SK-N-SH (cell line): ENCODE measurements at regions not wholly inside any gene's neighbourhood (a gene's known extent, or its start where the extent isn't known, plus 50 kb on each side); places are given as distances from the start of the nearest gene placed in this dataset.

Experiments
- CTCF ChIA-PET: fragments of 300-600, 350-600 bp; formaldehyde crosslinking; extraction: SDS; loops from one replicate; lab custom pipeline; 2021; lab: Yijun Ruan, JAX
- POLR2A ChIA-PET: fragments of 350-600 bp; sonication (Branson Sonifier 250); formaldehyde crosslinking; extraction: SDS; loops from one replicate; lab custom pipeline; 2020; ENCODE audit warnings: antibody characterized with exemption, inconsistent platforms; lab: Yijun Ruan, JAX
- DNase-seq: peaks from one replicate; pipeline ENCODE4 v3.0.0; 2012
- H2AFZ ChIP-seq: fragments of 200-600 bp; sonication (generic); 2 replicates; pipeline ENCODE4 v1.8.1; 2016; ENCODE audit warnings: antibody characterized with exemption, mild to moderate bottlenecking, low read depth
- H3F3A ChIP-seq: fragments of 200-600 bp; sonication (generic); replicated peaks from 2 replicates; pipeline ENCODE3; 2016; ENCODE audit warnings: antibody characterized with exemption, mild to moderate bottlenecking; ENCODE audit not compliant: insufficient read depth
- H3K27ac ChIP-seq, 2 experiments: fragments of 200-500 bp in 1 of 2; fragments of 200-600 bp in 1 of 2; sonication (Bioruptor generic) in 1 of 2; sonication (generic), shearing (Covaris generic) in 1 of 2; 2 replicates each; pipeline versions ENCODE4 v1.5.1 to v1.6.1; 2014 to 2016; ENCODE audit warnings: low read depth in 2 of 2, inconsistent platforms in 1 of 2, low read length in 1 of 2, mild to moderate bottlenecking in 1 of 2, mixed read lengths in 1 of 2
- H3K27me3 ChIP-seq: fragments of 200-600 bp; sonication (generic), shearing (Covaris generic); 2 replicates; pipeline ENCODE4 v1.6.1; 2016; ENCODE audit warnings: mixed run types; ENCODE audit not compliant: insufficient read depth
- H3K36me3 ChIP-seq, 2 experiments: fragments of 200-500 bp in 1 of 2; fragments of 200-600 bp in 1 of 2; sonication (Bioruptor generic) in 1 of 2; sonication (generic) in 1 of 2; replicated peaks in 1 of 2; 2 replicates each; pipeline versions ENCODE3 to v1.5.1; 2014 to 2016; ENCODE audit warnings: low read length in 1 of 2, mild to moderate bottlenecking in 1 of 2; ENCODE audit not compliant: insufficient read depth in 2 of 2, control insufficient read depth in 1 of 2
- H3K4me1 ChIP-seq, 2 experiments: fragments of 200-500 bp in 1 of 2; fragments of 200-600 bp in 1 of 2; sonication (Bioruptor generic) in 1 of 2; sonication (generic), shearing (Covaris generic) in 1 of 2; 2 replicates each; pipeline versions ENCODE4 v1.5.1 to v1.6.1; 2014 to 2016; ENCODE audit warnings: low read depth in 1 of 2, low read length in 1 of 2, mixed run types in 1 of 2; ENCODE audit not compliant: insufficient read depth in 2 of 2, control insufficient read depth in 1 of 2
- H3K4me2 ChIP-seq: fragments of 200-600 bp; sonication (generic), shearing (Covaris generic); 2 replicates; pipeline ENCODE4 v1.6.1; 2017; ENCODE audit warnings: mixed run types
- H3K4me3 ChIP-seq, 2 experiments: fragments of 200-500 bp in 1 of 2; fragments of 200-600 bp in 1 of 2; sonication (Bioruptor generic) in 1 of 2; sonication (generic), shearing (Covaris generic) in 1 of 2; 2 replicates each; pipeline versions ENCODE4 v1.5.1 to v1.8.1; 2014 to 2016; ENCODE audit warnings: low read depth in 2 of 2, inconsistent platforms in 1 of 2, low read length in 1 of 2, mild to moderate bottlenecking in 1 of 2, mixed read lengths in 1 of 2, moderate library complexity in 1 of 2
- H3K79me2 ChIP-seq: fragments of 200-600 bp; sonication (generic); 2 replicates; pipeline ENCODE4 v1.8.1; 2017; ENCODE audit warnings: mild to moderate bottlenecking; ENCODE audit not compliant: insufficient read depth
- H3K9ac ChIP-seq: fragments of 200-600 bp; sonication (generic); 2 replicates; pipeline ENCODE4 v1.6.1; 2017; ENCODE audit warnings: mixed run types
- H3K9me2 ChIP-seq: fragments of 200-600 bp; sonication (generic); 2 replicates; pipeline ENCODE4 v1.6.1; 2017; ENCODE audit warnings: mixed run types
- H3K9me3 ChIP-seq: fragments of 200-600 bp; sonication (generic); 2 replicates; pipeline ENCODE4 v1.6.1; 2017; ENCODE audit warnings: mixed run types, mild to moderate bottlenecking, moderate library complexity
- H4K20me1 ChIP-seq: fragments of 200-600 bp; sonication (generic); 2 replicates; pipeline ENCODE4 v1.6.1; 2017; ENCODE audit warnings: mild to moderate bottlenecking, mixed run types; ENCODE audit not compliant: insufficient read depth
- CHD2 ChIP-seq: fragments of 150-350 bp; IDR thresholded peaks from 2 replicates; pipeline ENCODE4 v1.6.1; 2018; ENCODE audit warnings: low read length; ENCODE audit not compliant: partially characterized antibody
- CTCF ChIP-seq: fragments of 200-600 bp; sonication (generic); IDR thresholded peaks from 2 replicates; pipeline ENCODE4 v1.6.1; 2017; ENCODE audit warnings: antibody characterized with exemption, mild to moderate bottlenecking, moderate library complexity
- ELF1 ChIP-seq: IDR thresholded peaks from 2 replicates; pipeline ENCODE4 v1.4.0; 2012
- FOSL2 ChIP-seq: IDR thresholded peaks from 2 replicates; pipeline ENCODE4 v1.4.0; 2012; ENCODE audit warnings: low read depth, mild to moderate bottlenecking, moderate library complexity, borderline replicate concordance
- FOXM1 ChIP-seq: IDR thresholded peaks from 2 replicates; pipeline ENCODE4 v1.4.0; 2012; ENCODE audit warnings: low read depth, mild to moderate bottlenecking
- GABPA ChIP-seq: IDR thresholded peaks from 2 replicates; pipeline ENCODE4 v1.4.0; 2012; ENCODE audit warnings: low read depth, mild to moderate bottlenecking
- GATA2 ChIP-seq: sonication (generic); formaldehyde crosslinking; IDR thresholded peaks from 2 replicates; pipeline ENCODE4 v1.5.0; 2020; ENCODE audit warnings: mild to moderate bottlenecking, missing genetic modification reagents
- IRF3 ChIP-seq: fragments of 150-350 bp; IDR thresholded peaks from 2 replicates; pipeline ENCODE4 v1.6.1; 2016; ENCODE audit warnings: mild to moderate bottlenecking, low read depth, low read length
- MXI1 ChIP-seq: IDR thresholded peaks from 2 replicates; pipeline ENCODE4 v1.6.1; 2012; ENCODE audit warnings: mild to moderate bottlenecking, low read depth, low read length, improper control_type of control experiment
- NRF1 ChIP-seq: IDR thresholded peaks from 2 replicates; pipeline ENCODE4 v1.6.1; 2012; ENCODE audit warnings: low read depth, mild to moderate bottlenecking, low read length
- PBX3 ChIP-seq: IDR thresholded peaks from 2 replicates; pipeline ENCODE4; 2012
- RAD21 ChIP-seq: IDR thresholded peaks from 2 replicates; pipeline ENCODE4 v1.6.1; 2012; ENCODE audit warnings: mild to moderate bottlenecking, low read length
- SIN3A ChIP-seq: IDR thresholded peaks from 2 replicates; pipeline ENCODE4 v1.6.1; 2012; ENCODE audit warnings: low read depth, mild to moderate bottlenecking, low read length, moderate library complexity, borderline replicate concordance
- SMC3 ChIP-seq: IDR thresholded peaks from 2 replicates; pipeline ENCODE4 v1.6.1; 2012; ENCODE audit warnings: low read depth, low read length, improper control_type of control experiment
- TAF1 ChIP-seq: IDR thresholded peaks from 2 replicates; pipeline ENCODE4 v1.6.1; 2012; ENCODE audit warnings: low read depth, mild to moderate bottlenecking, low read length, moderate library complexity, borderline replicate concordance
- USF1 ChIP-seq: IDR thresholded peaks from 2 replicates; pipeline ENCODE4 v1.4.0; 2012; ENCODE audit warnings: low read depth, borderline replicate concordance
- ZBTB33 ChIP-seq: IDR thresholded peaks from 2 replicates; pipeline ENCODE4 v1.4.0; 2012; ENCODE audit warnings: low read depth, borderline replicate concordance
- WGBS: methylation state at CpG from one replicate; pipeline ENCODE4 v1.1.6; 2017; ENCODE audit warnings: low lambda C conversion rate; 5-methylcytosine and 5-hydroxymethylcytosine counted together
- TF ChIP-seq, protein P1 (sequence below): IDR thresholded peaks from 2 replicates; pipeline ENCODE4 v1.4.0; 2012; ENCODE audit warnings: low read depth
- TF ChIP-seq, protein P2 (sequence below): IDR thresholded peaks from 2 replicates; pipeline ENCODE4 v1.6.1; 2012; ENCODE audit warnings: mild to moderate bottlenecking, low read depth, low read length, moderate library complexity

- no peak overlapping the region for H3K4me2 ChIP-seq
- TF ChIP-seq, protein P1, sequence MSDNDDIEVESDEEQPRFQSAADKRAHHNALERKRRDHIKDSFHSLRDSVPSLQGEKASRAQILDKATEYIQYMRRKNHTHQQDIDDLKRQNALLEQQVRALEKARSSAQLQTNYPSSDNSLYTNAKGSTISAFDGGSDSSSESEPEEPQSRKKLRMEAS, result no peak
- TF ChIP-seq FOSL2, result no peak
- TF ChIP-seq ELF1, result no peak
- TF ChIP-seq FOXM1, result no peak
- TF ChIP-seq NRF1, result no peak
- TF ChIP-seq PBX3, result no peak
- TF ChIP-seq TAF1, result no peak
- TF ChIP-seq GATA2 (CRISPR knock-in tag), result no peak
- TF ChIP-seq SIN3A, result no peak
- no peak for TF ChIP-seq ZBTB33
- TF ChIP-seq USF1, result no peak
- TF ChIP-seq SMC3, result no peak
- no peak for TF ChIP-seq CTCF
- no peak for TF ChIP-seq CHD2
- TF ChIP-seq, protein P2, sequence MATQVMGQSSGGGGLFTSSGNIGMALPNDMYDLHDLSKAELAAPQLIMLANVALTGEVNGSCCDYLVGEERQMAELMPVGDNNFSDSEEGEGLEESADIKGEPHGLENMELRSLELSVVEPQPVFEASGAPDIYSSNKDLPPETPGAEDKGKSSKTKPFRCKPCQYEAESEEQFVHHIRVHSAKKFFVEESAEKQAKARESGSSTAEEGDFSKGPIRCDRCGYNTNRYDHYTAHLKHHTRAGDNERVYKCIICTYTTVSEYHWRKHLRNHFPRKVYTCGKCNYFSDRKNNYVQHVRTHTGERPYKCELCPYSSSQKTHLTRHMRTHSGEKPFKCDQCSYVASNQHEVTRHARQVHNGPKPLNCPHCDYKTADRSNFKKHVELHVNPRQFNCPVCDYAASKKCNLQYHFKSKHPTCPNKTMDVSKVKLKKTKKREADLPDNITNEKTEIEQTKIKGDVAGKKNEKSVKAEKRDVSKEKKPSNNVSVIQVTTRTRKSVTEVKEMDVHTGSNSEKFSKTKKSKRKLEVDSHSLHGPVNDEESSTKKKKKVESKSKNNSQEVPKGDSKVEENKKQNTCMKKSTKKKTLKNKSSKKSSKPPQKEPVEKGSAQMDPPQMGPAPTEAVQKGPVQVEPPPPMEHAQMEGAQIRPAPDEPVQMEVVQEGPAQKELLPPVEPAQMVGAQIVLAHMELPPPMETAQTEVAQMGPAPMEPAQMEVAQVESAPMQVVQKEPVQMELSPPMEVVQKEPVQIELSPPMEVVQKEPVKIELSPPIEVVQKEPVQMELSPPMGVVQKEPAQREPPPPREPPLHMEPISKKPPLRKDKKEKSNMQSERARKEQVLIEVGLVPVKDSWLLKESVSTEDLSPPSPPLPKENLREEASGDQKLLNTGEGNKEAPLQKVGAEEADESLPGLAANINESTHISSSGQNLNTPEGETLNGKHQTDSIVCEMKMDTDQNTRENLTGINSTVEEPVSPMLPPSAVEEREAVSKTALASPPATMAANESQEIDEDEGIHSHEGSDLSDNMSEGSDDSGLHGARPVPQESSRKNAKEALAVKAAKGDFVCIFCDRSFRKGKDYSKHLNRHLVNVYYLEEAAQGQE, result no peak
- no peak for TF ChIP-seq MXI1
- no peak for TF ChIP-seq IRF3
- TF ChIP-seq RAD21, result no peak
- no peak for TF ChIP-seq GABPA
- no peaks in the 10 kb centered on the region for H3F3A ChIP-seq
- H3K27ac ChIP-seq, result no peak overlapping the region
- DNase-seq, result no peak
- no peaks in the 10 kb centered on the region for H3K4me1 ChIP-seq
- H4K20me1 ChIP-seq, result no peaks in the 10 kb centered on the region
- H3K4me3 ChIP-seq, result no peak overlapping the region
- no peaks in the 10 kb centered on the region for H3K79me2 ChIP-seq
- H3K36me3 ChIP-seq, result no peaks in the 10 kb centered on the region
- H3K27me3 ChIP-seq, result no peaks in the 10 kb centered on the region
- ChIA-PET POLR2A (no interaction called here), CTCF (no interaction called here)
- no peak overlapping the region for H3K9ac ChIP-seq
- 15% methylated on average over 1 of the region's 1 CpG for WGBS
- H2AFZ ChIP-seq, result no peak overlapping the region
- H3K9me2 ChIP-seq, result no peaks in the 10 kb centered on the region
- no peaks in the 10 kb centered on the region for H3K9me3 ChIP-seq
Observed at GRCh38 chr12:11524446-11524845, 125.0 kb upstream of the ETV6 start.
